Stimulated activated CD8-positive, alpha-beta memory T cell treated with anti-CD3 and anti-CD28 coated beads, Interleukin-7, amount 100 ng/mL, for 4 hours (primary cell): ENCODE measurements at regions not wholly inside any gene's neighbourhood (a gene's known extent, or its start where the extent isn't known, plus 50 kb on each side); places are given as distances from the start of the nearest gene placed in this dataset.
"Not testable (repeated sequence)": the region's sequence is repeated elsewhere in the genome, so short reads cannot be mapped to it uniquely, and the experiment has no call there.

Experiments used
- DNase-seq, 2 donors: peaks; one replicate each; pipeline ENCODE4 v3.0.0-alpha.2; 2020; ENCODE audit warnings: low read depth in 2 of 2

GRCh38 chr18:57882465-57882864 lies 79.3 kb upstream of the ATP8B1 start:
- no peak for DNase-seq

GRCh38 chr18:57881818-57882413 lies 78.8 kb upstream of the ATP8B1 start:
- peak; percentile 12 to 36 for DNase-seq

- DNase-seq = not testable (repeated sequence)
These were observed 76.8 kb upstream of the ATP8B1 start for GRCh38 chr18:57879924-57880323.

DNA sequence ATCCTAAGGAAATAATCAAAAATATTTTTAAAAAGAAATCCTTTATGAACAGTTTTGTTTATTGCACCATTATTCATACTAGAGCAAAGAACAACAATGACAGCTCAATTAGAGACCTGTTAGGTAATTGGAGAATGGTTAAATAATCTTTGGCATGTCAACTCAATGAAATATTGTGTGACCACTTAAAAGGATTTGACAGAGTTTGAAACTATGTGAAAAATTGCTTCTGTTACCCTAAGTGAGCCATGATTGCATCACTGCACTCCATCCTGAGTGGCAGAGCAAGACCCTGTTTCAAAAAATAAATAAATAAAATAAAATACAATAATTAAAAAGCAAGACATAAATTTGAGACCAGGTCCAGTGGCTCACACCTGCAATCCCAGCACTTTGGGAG lies 66.1 kb upstream of the ATP8B1 start:
- no peak for DNase-seq

DNA sequence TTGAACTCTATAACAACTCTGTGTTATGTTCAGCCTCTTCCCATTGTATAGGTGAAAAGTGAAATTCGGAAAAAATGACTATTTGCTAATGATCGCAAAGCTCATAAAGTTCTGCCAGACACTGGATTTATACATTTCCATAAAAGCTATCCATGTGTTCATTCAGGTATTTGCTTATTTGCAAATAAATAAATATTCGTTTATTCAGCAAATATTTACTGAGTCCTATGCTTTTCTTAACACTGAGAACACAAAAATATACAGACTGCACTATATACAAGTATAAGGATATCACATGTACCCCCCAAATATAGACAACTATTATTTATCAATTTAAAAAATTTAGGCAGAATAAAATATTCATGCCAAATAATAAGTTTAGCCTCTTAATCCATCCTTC lies 63.2 kb upstream of the ATP8B1 start:
- DNase-seq = no peak

- DNase-seq = no peak
These were observed 61.6 kb upstream of the ATP8B1 start for GRCh38 chr18:57864615-57865121.

- DNase-seq = no peak
These were observed 60.6 kb upstream of the ATP8B1 start for GRCh38 chr18:57863706-57864105.

DNA sequence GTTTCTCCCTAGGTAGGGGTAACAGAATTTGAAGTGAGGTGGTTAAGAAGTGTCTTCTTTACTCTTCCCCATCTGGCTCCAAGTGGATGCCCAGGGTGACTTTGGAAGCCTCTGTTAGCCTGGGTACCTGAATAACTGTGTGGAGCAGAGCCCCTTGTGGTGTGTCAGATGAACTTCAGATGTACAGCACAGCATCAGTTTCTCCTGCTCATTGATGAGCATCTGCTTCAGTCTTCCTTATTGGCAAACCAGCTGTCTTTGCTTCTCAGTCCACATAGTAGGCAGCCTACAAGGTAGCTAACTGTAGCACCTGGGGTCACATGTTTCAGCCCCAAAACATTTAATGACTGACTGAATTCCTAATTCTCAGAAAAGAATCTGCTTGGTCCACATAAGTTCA lies 56.2 kb upstream of the ATP8B1 start:
- DNase-seq = no peak

DNA sequence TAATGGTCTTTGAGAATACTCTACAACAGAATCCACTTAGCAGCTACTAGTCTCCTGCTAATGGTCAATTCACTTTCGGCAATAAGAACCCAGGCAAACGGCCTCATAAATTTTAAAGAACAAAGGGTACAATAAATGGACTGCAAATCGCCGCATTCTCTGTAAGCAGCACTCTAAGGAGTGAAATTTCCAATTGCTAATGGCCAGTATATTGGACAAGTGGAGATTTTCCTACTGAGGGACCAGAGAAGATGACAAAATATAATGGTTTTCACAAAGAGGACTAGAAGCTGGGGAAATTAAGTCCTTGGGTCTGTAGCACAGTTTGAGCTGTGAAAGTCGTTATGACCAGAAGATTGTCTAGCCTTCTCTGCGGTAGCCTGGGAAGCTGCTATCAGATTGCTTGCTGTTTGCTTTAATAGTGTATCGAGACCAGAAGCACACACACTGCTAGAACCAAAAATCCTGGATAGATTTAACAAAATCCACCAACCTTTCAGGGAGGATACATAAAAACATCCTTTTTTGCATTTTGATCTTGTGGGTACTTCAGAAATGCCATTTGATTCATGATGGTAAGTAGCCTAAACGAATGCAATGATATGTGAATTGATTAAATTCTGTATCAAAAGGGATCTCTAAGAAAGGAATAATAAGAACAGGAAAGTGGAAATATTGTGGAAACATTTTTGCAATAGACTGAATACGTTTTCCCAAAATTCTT lies 53.6 kb upstream of the ATP8B1 start:
- DNase-seq = no peak

DNA sequence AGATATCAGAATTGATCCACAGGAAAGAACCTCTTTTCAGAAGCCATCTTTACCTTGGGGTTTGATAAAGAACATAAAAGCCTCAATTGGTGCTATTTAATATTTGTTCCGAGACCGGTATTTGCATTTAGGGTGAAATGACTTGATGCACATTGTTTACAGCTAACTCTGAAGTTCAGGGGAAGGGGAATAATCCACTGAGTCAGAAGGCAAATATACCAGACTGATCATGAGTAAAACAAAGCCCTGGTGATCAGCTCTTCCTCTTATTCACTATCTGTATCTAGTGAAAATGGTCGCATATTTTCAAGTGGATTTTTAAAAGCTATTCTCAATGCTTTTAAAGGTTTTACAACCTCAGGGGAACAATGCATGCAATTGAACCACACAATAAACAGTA lies 53.0 kb upstream of the ATP8B1 start:
- DNase-seq = no peak

- no peak for DNase-seq
These were observed 52.4 kb upstream of the ATP8B1 start for GRCh38 chr18:57855551-57855950.

GRCh38 chr18:57854726-57855125 lies 51.6 kb upstream of the ATP8B1 start:
- no peak for DNase-seq

DNA sequence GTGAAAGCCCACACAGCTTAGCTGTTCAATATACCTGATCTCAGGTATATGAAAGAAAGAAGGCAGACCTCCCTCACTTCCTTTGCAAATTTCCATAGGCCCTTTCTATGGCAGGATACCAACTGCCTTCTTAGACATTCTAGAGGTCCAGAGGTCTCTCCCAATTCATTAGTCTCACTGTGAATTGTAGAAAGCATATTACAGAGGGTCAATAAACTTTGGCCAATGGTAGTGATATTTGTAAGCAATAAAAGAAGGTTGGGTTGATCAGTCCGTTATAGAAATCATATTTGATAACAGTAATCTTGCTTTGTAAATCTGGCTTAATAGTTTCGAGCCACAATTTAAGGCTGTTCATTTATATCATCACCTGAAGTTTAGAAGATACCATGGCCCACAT lies 50.7 kb upstream of the ATP8B1 start:
- no peak for DNase-seq

GRCh38 chr18:57853133-57853532 lies 50.0 kb upstream of the ATP8B1 start:
- DNase-seq = no peak
